Hepatocyte (in vitro differentiated cells): ENCODE measurements at regions not wholly inside any gene's neighbourhood (a gene's known extent, or its start where the extent isn't known, plus 50 kb on each side); places are given as distances from the start of the nearest gene placed in this dataset.

Experiments
- CTCF ChIP-seq: fragments of 200-600 bp; sonication (generic); IDR thresholded peaks from 2 replicates; pipeline ENCODE4 v1.5.1; 2016; ENCODE audit warnings: antibody characterized with exemption, mild to moderate bottlenecking; ENCODE audit not compliant: poor library complexity
- EZH2 ChIP-seq: fragments of 200-600 bp; sonication (generic); IDR thresholded peaks from 2 replicates; pipeline ENCODE4 v1.6.1; 2016; ENCODE audit warnings: antibody characterized with exemption, mild to moderate bottlenecking, borderline replicate concordance
- EZH2phosphoT487 ChIP-seq: fragments of 200-600 bp; sonication (generic); IDR thresholded peaks from one replicate; pipeline ENCODE4 v1.6.1; 2018; ENCODE audit warnings: antibody characterized with exemption, mild to moderate bottlenecking, low read depth, moderate library complexity; ENCODE audit not compliant: unreplicated experiment, severe bottlenecking

DNA sequence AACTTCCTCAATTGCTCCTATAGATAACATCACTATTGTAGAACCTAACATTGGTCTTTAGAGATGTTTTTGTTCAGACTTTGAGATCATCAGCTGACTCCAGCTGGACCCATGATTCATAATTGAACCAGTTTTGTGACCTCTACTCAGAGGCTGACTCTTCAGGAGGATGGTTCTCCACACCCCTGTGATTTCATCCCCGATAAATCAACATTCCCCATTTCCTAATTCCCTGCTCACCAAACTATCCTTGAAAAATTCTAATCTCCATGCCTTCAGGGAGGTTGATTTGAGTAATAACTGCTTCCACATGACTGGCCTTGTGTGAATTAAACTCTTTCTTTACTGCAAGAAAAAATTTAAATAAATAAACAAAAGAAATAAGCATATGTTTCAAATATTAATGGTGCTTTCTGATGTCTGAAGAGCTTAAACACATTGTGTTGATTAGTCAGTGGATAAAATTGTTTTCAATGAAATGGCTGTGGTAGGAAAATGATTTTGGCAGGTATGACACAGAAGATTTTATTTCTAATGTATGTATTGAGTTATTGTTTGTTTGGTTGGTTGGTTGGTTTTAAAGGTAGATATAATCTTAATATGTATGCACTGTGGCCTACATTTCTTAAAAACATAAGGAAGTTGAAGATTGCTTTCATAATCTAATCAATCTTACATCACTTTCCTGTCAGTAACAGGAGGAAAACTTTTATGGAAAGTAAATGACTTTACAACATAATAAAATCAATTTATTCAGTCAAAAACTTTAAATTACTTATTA lies 427.9 kb upstream of the CCDC179 start:
- TF ChIP-seq CTCF: no peak
- TF ChIP-seq EZH2: no peak
- TF ChIP-seq EZH2phosphoT487: no peak
